Activated T-helper 1 cell treated with anti-CD3 and anti-CD28 coated beads, Interleukin-2, amount 50 U/mL, for 16 hours (primary cell): ENCODE measurements at regions not wholly inside any gene's neighbourhood (a gene's known extent, or its start where the extent isn't known, plus 50 kb on each side); places are given as distances from the start of the nearest gene placed in this dataset.

Source experiments
- DNase-seq, 2 donors: peaks; one replicate each; pipeline ENCODE4 v3.0.0-alpha.2; 2020; ENCODE audit warnings: low read depth in 1 of 2, low spot score in 1 of 2

DNA sequence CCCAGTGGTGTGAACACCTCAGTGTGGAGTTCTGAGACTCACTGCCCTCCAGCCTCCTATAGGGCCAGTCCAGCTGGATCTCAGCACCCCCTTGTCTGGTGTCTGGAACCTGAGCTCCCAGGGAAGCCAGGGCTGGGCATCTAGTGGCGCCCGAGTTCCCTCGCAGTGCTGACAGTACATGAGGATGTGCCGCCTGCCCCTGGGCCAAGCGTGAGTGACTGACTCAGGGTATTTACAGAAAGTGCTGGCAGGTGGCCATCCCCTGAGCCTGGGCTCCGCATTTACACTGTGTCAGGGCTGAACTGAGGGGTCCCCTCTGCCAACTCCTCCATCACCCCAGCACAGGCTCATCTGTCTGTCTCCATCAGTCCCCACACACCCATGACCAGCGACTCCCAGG lies 185.3 kb downstream of the BRD1 start:
- no peak for DNase-seq

DNA sequence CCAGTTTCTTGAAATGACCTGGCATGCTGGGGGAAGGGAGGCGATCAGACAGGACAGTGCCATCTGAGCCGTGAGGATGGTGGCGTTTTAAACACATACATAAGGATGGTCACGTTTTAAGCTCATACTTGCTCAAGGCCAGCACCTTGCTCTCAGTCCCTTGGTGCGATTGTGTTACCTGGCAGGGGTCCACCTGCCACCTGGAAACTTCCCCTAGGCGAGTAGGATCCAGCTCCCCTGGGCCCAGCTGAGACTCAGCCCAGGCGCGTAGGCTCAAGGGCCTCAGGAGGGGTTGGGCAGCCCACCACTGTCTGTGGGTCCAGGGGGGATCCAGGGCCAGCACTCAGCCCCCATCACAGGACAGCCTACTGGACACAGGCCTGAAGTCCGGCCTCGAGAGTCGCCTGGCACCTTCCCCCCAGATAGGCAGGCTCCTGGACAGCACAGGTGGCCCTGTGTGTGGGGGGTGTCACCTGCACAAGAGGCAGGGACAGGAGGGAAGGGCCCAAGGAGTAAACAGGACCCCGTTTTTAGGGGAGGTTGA lies 185.8 kb downstream of the BRD1 start:
- no peak for DNase-seq

- no peak for DNase-seq
Measured at GRCh38 chr22:49640366-49641095, 187.1 kb downstream of the BRD1 start.

DNA sequence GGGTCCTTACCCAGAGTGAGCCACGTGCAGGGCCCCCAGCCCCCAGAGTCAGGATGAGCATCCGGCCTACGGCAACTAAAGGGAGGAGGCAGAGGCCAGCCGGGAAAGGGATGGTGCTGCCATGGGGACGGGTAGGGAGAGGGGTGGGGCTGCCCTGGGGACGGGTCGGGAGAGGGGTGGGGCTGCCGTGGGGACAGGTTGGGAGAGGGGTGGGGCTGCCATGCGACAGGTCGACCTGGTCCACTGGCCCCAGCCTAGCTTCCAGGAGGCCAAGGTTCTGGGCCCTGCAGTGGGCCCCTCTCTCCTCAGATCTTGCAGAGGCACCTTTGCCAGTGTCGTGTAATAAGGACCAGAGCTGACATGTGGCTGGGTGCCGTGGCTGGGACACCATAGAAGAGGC lies 187.7 kb downstream of the BRD1 start:
- DNase-seq: no peak

GRCh38 chr22:49638788-49639187 lies 188.9 kb downstream of the BRD1 start:
- no peak for DNase-seq

- no peak for DNase-seq
Measured at GRCh38 chr22:49638001-49638400, 189.7 kb downstream of the BRD1 start.

GRCh38 chr22:49637255-49637760 lies 190.4 kb downstream of the BRD1 start:
- DNase-seq: no peak

- no peak for DNase-seq
Measured at GRCh38 chr22:49636649-49637048, 191.0 kb downstream of the BRD1 start.

DNA sequence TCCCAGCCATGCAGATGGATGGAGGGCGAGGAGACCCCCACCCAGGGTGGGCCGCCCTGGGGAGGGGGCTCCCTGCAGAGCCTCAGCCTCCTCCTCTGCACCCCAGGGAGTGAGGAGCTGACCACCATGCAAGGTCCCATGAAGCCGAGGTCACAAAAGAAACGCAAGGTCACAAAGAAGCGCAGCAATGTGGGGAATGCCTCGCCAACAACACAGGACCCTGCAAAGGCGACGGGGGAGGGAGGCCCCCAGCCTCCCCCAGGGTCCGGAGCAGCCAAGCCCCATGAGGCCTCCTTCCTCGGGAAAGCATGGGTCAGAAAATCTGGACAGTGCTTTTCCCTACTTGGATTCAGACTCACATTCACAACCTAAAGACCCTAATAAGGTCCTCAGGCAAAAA lies 191.5 kb downstream of the BRD1 start:
- DNase-seq: no peak

- DNase-seq: no peak
Measured at GRCh38 chr22:49634006-49634772, 193.5 kb downstream of the BRD1 start.

- no peak for DNase-seq
Measured at GRCh38 chr22:49633010-49633324, 194.7 kb downstream of the BRD1 start.

DNA sequence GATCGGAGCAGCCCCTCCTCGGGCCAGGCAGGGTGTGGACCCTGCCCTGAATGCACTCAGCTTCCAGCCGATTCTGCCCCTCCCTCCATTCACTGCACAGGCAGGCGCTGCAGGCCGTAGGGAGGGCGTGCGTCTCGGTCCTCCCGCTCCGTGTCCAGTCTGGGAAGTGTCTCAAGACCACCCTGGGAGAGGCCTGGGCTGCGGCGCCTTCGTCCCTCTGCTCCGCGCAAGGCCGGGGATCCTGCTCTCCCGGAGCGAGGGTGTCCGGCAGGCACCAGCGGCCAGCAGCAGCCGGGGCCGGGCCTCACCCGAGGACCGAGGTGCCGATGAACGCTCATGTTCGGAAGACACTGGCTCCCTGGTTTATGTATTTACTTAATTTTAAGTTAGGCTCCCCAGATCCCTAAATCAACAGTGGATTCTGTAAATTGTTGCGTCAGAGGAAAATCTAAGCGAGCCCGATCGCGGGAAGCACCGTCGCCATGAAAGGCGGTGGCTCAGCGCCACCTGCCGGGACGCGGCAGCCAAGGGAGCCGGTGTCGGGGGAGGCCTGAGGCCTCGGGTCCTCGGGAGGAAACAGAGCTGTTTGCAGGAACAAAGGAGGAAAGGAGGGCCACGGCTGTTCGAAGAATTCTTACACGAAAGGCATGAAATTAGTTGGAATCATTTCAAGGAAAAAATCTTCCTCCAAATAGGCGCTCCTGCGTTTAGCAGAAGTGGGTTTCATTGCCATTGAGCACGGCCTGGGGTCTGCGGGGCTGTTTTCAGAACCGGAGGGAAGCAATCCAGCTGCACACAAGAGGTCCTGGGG lies 195.3 kb downstream of the BRD1 start:
- no peak for DNase-seq

DNA sequence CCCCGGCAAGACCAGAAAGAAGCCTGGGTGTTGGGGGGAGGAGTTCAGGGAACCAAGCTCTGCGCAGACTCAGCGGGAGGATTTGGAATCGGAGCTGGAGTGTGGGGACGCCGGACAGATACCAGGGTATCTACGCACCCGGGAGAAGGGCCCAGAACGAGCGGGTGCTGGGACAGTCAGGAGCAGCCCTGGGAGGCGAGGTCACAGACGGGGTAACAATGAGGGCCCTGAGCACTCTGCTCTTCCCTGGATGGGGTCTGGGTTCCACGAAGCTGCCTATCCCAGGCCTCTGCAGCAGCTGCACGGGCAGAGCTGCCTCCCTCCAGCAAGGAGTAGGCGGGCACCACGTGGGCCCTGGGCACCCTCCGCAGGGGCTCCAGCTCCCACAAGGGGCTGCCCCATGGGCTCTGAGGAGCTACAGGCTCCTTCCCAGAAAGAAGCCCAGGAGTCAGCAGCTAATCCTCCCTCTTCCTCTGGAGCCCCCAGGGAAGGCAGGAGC lies 197.2 kb downstream of the BRD1 start:
- no peak for DNase-seq

DNA sequence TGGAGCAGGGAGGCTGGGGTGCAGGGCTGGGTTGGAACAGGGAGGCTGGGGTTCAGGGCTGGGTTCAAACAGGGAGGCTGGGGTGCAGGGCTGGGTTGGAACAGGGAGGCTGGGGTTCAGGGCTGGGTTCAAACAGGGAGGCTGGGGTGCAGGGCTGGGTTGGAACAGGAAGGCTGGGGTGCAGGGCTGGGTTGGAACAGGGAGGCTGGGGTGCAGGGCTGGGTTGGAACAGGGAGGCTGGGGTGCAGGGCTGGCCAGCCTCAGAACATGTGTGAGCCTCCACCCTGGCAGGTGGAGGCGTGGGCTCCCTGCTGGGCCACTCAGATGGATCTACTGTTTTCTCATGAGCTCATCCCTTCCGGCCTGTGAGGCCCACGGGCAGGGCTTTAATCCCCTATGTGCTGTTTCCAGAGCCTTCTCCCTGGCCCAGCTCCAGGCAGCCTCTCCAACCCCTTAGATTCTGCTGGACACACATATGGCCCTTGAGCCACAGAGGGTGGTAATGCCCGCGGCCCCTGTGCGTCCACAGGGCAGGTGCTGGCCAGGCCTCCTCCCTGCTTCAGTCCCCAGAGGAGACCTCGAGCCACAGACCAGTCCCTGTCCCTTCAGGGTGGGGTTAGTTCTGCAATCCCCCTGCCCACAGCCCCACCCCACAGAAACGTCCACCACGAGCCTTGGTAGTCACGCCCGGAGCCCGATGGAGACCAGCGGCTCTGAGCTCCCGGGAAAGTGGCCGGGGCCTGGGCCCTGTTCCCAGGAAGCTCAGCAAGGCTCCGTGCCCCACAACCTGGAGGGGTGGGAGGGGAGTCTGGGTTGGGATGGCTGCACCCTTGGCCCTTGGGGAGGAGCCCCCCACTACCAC lies 197.9 kb downstream of the BRD1 start:
- no peak for DNase-seq

- no peak for DNase-seq
Measured at GRCh38 chr22:49629261-49629570, 198.5 kb downstream of the BRD1 start.

DNA sequence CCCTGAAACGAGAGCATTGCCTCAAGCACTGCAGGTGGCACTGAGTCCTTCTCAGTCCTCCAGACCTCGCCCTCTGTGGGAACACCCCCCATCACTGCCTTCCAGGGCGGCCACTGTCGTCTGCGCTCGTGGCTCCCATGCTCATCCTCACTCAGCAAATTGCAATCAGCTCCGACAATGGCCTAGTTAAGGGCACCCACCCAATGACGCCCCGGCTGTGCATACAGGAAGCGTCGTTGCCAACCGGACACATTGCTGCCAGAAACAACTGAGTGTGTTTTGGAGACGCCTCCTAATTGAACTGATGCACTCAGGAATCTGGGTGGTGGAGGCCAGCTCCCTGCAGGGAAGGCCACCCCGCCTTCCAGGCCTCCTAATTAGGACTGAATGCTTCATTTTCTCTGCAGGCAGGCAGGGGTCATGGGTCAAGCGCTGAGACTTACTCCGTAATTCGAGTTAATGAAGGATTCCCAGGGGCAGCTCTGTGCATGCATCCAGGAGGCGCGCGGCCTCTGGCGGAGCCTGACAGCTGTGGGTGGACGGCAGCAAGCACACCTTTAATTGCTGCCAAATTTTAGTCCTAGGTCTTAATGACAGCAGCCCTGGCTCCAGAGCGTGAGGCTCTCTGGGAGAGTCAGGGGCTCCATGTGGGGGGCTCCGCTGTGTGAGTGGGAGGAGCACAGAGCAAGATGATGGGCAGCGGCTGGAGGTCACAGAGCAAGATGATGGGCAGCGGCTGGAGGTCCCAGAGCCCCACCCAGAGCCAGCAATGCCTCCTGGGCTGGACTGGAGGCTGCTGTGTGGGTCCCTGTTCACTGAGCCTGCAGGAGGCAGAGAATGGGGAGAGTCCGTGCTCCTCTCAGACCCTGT lies 199.0 kb downstream of the BRD1 start:
- DNase-seq: no peak

- no peak for DNase-seq
Measured at GRCh38 chr22:49627217-49628181, 200.2 kb downstream of the BRD1 start.

GRCh38 chr22:49626361-49627216 lies 201.1 kb downstream of the BRD1 start:
- DNase-seq: no peak
